NT2/D1 (cell line): ENCODE measurements at regions not wholly inside any gene's neighbourhood (a gene's known extent, or its start where the extent isn't known, plus 50 kb on each side); places are given as distances from the start of the nearest gene placed in this dataset.

ENCODE experiments used
- DNase-seq: peaks from one replicate; pipeline ENCODE4 v3.0.0-alpha.2; 2011; ENCODE audit warnings: low read depth, low spot score
- H3K27me3 ChIP-seq: 2 replicates; pipeline ENCODE4 v1.6.0; 2011; ENCODE audit warnings: mild to moderate bottlenecking; ENCODE audit not compliant: insufficient read length, insufficient read depth
- H3K36me3 ChIP-seq: 2 replicates; pipeline ENCODE4 v1.6.1; 2011; ENCODE audit warnings: mild to moderate bottlenecking, low read length, mixed read lengths; ENCODE audit not compliant: insufficient read depth, insufficient read length
- H3K4me1 ChIP-seq: 2 replicates; pipeline ENCODE4 v1.5.1; 2011; ENCODE audit not compliant: insufficient read depth, insufficient read length
- H3K4me3 ChIP-seq: 2 replicates; pipeline ENCODE4 v1.5.1; 2011; ENCODE audit warnings: low read depth; ENCODE audit not compliant: insufficient read length
- H3K9ac ChIP-seq: 2 replicates; pipeline ENCODE4 v1.6.0; 2011; ENCODE audit warnings: low read depth; ENCODE audit not compliant: insufficient read length
- H3K9me3 ChIP-seq: 2 replicates; pipeline ENCODE4 v1.5.1; 2011; ENCODE audit warnings: mild to moderate bottlenecking, low read length; ENCODE audit not compliant: insufficient read depth
- SUZ12 ChIP-seq: IDR thresholded peaks from 2 replicates; pipeline ENCODE4 v1.6.1; 2011; ENCODE audit not compliant: insufficient read length, insufficient read depth; ENCODE audit errors: extremely low read depth
- YY1 ChIP-seq: IDR thresholded peaks from 2 replicates; pipeline ENCODE4 v1.6.1; 2011; ENCODE audit not compliant: insufficient read length, insufficient read depth
- ZNF274 ChIP-seq: IDR thresholded peaks from 2 replicates; pipeline ENCODE4 v1.6.1; 2011; ENCODE audit warnings: mild to moderate bottlenecking, low read depth, low read length

GRCh38 chr5:28729067-28729466 lies 1690.7 kb upstream of the CDH9 start:
- H3K36me3 ChIP-seq = no peaks in the 10 kb centered on the region
- H3K27me3 ChIP-seq = no peaks in the 10 kb centered on the region
- no peaks in the 10 kb centered on the region for H3K9me3 ChIP-seq
- H3K4me3 ChIP-seq = no peak overlapping the region
- H3K4me1 ChIP-seq = no peaks in the 10 kb centered on the region
- TF ChIP-seq YY1 (no peak), SUZ12 (no peak), ZNF274 (no peak)
- DNase-seq = no peak
- H3K9ac ChIP-seq = no peak overlapping the region

DNA sequence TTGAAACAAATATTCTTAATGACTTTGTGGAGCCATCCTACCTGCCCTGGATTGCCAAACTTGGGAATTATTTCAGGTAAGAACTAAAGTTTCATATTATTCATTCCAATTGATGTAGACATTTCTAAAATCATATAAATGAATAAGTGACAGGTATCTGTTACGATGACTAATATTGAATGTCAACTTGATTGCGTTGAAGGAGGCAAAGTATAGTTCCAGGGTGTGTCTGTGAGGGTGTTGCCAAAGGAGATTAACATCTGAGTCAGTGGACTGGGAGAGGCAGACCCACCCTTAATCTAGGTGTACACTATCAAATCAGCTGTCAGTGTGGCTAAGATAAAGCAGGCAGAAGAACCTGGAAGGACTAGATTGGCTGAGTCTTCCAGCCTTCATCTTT lies 1688.4 kb upstream of the CDH9 start:
- no peak for TF ChIP-seq SUZ12
- TF ChIP-seq YY1 = no peak
- no peak for TF ChIP-seq ZNF274
- Histone ChIP-seq H3K9me3 (no peaks in the 10 kb centered on the region), H3K4me3 (no peak overlapping the region), H3K9ac (no peak overlapping the region), H3K36me3 (no peaks in the 10 kb centered on the region), H3K4me1 (no peaks in the 10 kb centered on the region), H3K27me3 (no peaks in the 10 kb centered on the region)
- DNase-seq = no peak

GRCh38 chr5:28725001-28725400 lies 1686.6 kb upstream of the CDH9 start:
- DNase-seq = no peak
- Histone ChIP-seq H3K36me3 (no peaks in the 10 kb centered on the region), H3K4me3 (no peak overlapping the region), H3K27me3 (no peaks in the 10 kb centered on the region), H3K9ac (no peak overlapping the region), H3K4me1 (no peaks in the 10 kb centered on the region), H3K9me3 (no peaks in the 10 kb centered on the region)
- no peak for TF ChIP-seq ZNF274
- TF ChIP-seq SUZ12 = no peak
- no peak for TF ChIP-seq YY1

DNA sequence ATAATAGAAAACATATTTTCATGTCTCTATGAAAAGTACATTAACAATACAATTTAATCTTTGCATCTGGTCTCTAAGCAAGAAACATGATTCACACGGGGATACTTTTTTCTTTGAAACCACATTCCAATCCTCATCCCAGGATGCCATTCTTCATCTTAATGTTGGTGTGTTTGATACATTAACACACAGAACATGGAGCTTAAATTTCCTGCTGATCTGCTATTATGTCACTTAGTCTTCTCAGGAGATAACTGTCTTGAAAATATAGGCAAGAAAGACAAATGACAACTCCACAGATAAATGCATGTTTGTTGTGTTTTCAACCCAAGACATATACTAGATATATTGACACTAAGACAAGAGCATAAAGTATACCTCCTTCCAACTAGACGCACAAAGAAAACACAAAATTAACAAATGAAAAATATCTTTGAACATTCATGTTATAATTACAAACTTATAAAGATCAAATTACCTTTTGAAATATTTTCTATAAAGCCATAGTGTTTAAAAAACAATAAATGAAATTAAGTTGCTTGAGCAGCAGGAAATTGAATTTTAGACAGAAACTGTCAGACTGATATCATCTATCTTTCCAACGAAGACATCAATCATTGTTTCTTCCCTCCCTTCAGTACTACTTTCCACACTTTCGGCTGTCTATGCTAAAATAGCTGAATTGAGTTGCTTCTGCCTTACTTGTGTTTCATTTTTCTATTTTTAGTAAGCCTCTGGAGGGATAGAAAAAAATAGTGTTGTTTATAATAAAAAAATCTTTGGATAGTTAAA lies 1676.7 kb upstream of the CDH9 start:
- no peak for DNase-seq
- H3K36me3 ChIP-seq = no peaks in the 10 kb centered on the region
- no peaks in the 10 kb centered on the region for H3K9me3 ChIP-seq
- no peak for TF ChIP-seq SUZ12
- TF ChIP-seq ZNF274 = no peak
- no peak for TF ChIP-seq YY1
- H3K4me3 ChIP-seq = no peak overlapping the region
- H3K9ac ChIP-seq = no peak overlapping the region
- H3K27me3 ChIP-seq = no peaks in the 10 kb centered on the region
- no peaks in the 10 kb centered on the region for H3K4me1 ChIP-seq

- Histone ChIP-seq H3K4me3 (no peak overlapping the region), H3K27me3 (no peaks in the 10 kb centered on the region), H3K9ac (no peak overlapping the region), H3K36me3 (no peaks in the 10 kb centered on the region), H3K4me1 (no peaks in the 10 kb centered on the region), H3K9me3 (no peaks in the 10 kb centered on the region)
- TF ChIP-seq ZNF274 = no peak
- TF ChIP-seq YY1 = no peak
- TF ChIP-seq SUZ12 = no peak
- DNase-seq = no peak
Measured at GRCh38 chr5:28710360-28710759, 1672.0 kb upstream of the CDH9 start.

GRCh38 chr5:28708472-28708871 lies 1670.1 kb upstream of the CDH9 start:
- Histone ChIP-seq H3K27me3 (no peaks in the 10 kb centered on the region), H3K4me1 (no peaks in the 10 kb centered on the region), H3K36me3 (no peaks in the 10 kb centered on the region), H3K9me3 (no peaks in the 10 kb centered on the region), H3K4me3 (no peak overlapping the region), H3K9ac (no peak overlapping the region)
- TF ChIP-seq ZNF274 (no peak), YY1 (no peak), SUZ12 (no peak)
- no peak for DNase-seq

DNA sequence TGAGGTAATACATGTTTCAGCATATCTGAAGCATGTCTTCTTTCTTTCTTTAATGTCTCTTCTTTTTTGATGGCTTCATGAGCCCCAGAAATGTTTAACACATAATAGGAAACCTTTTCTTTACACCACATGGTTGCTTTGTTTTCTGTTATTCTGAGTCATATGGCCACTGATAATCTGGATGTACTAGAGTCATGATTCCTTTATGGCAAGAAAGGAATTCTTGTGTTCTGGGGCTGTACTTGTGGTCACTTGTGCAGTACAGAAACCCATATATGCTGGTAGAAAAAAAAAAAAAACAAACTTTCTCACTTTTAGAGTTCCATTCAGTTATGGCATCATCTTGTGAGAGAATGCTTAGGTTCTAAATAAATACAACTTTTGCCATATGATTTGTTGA lies 1669.3 kb upstream of the CDH9 start:
- no peaks in the 10 kb centered on the region for H3K9me3 ChIP-seq
- no peaks in the 10 kb centered on the region for H3K4me1 ChIP-seq
- no peaks in the 10 kb centered on the region for H3K27me3 ChIP-seq
- DNase-seq = no peak
- no peak overlapping the region for H3K4me3 ChIP-seq
- no peak overlapping the region for H3K9ac ChIP-seq
- no peaks in the 10 kb centered on the region for H3K36me3 ChIP-seq
- TF ChIP-seq SUZ12 = no peak
- no peak for TF ChIP-seq YY1
- no peak for TF ChIP-seq ZNF274

- Histone ChIP-seq H3K27me3 (no peaks in the 10 kb centered on the region), H3K9ac (no peak overlapping the region), H3K4me3 (no peak overlapping the region), H3K36me3 (no peaks in the 10 kb centered on the region), H3K9me3 (no peaks in the 10 kb centered on the region), H3K4me1 (no peaks in the 10 kb centered on the region)
- no peak for DNase-seq
- TF ChIP-seq ZNF274 (no peak), YY1 (no peak)
Measured at GRCh38 chr5:28703651-28704260, 1665.4 kb upstream of the CDH9 start.
